GM12872 (cell line): ENCODE measurements at regions not wholly inside any gene's neighbourhood (a gene's known extent, or its start where the extent isn't known, plus 50 kb on each side); places are given as distances from the start of the nearest gene placed in this dataset.

Experiments used
- CTCF ChIP-seq: IDR thresholded peaks from 3 replicates; pipeline ENCODE4 v1.5.1; 2011; ENCODE audit warnings: low read depth, mild to moderate bottlenecking, low read length, moderate library complexity; ENCODE audit not compliant: insufficient read depth

GRCh38 chr6:123712831-123713230, 76.1 kb upstream of the TRDN start:
- no peak for TF ChIP-seq CTCF

- TF ChIP-seq CTCF: no peak
These were observed 66.2 kb upstream of the TRDN start for GRCh38 chr6:123702943-123703342.

- no peak for TF ChIP-seq CTCF
These were observed 51.1 kb upstream of the TRDN start for GRCh38 chr6:123687864-123688263.
